HG02610 (cell line): ENCODE measurements at regions not wholly inside any gene's neighbourhood (a gene's known extent, or its start where the extent isn't known, plus 50 kb on each side); places are given as distances from the start of the nearest gene placed in this dataset.

Experiments
- ATAC-seq: cut with Tn5 transposase; IDR thresholded peaks from one replicate; pipeline ENCODE4 v1.9.1; 2021; ENCODE audit warnings: mild to moderate bottlenecking, moderate library complexity; ENCODE audit not compliant: unreplicated experiment

DNA sequence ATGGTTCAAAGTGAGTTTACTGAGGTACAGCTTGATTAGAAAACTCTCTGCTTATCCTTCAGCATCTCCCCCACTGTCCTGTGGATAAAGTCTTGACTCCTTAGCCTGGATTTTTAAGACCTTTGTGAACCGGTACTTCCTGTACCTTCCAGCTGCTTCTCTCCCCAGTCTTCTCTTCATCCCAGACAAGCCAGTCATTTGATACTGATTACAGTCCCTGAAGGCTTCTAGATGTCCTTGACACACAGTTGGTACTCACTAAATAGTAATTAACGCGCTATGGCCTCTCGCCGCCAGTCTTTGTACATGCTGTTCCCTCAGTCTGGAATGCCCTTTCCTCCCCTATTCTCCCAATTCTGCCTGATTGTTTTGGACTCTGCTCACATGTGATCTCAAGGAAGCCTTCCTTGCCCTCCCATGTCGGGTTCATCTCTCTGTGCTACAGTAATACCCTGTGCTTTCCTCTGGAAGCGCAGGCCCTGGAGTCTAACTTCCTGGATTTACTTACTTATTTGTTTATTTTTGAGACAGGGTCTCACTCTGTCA, 50.6 kb upstream of the PTGR2 start:
- ATAC-seq, result no peak

GRCh38 chr14:73797543-73798265, 53.9 kb upstream of the PTGR2 start:
- no peak for ATAC-seq

- ATAC-seq, result no peak
These were observed 54.6 kb upstream of the PTGR2 start for GRCh38 chr14:73796893-73797542.

GRCh38 chr14:73796415-73796814, 55.2 kb upstream of the PTGR2 start:
- ATAC-seq, result no peak

DNA sequence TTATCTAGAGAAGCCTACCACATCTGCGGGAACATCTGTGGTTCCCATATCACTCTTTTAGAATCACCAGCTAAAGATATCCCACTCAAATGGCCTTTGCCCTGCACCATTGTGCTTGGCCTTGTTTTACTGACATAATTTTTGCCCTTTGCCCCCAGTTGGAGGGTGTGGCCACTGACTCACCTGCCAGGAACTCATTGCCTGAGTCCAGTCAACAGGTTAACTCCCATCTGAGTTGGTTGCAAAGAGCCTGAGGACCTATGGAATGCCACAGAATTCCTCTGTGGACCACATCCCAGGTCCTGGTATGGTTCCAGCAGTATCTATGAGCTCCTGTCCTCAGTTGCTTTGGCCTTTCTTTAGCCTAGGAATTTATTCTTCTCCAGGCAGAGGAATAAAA, 55.7 kb upstream of the PTGR2 start:
- ATAC-seq, result no peak

- no peak for ATAC-seq
These were observed 56.2 kb upstream of the PTGR2 start for GRCh38 chr14:73795466-73795865.

- ATAC-seq, result no peak
These were observed 57.5 kb upstream of the PTGR2 start for GRCh38 chr14:73794146-73794545.

DNA sequence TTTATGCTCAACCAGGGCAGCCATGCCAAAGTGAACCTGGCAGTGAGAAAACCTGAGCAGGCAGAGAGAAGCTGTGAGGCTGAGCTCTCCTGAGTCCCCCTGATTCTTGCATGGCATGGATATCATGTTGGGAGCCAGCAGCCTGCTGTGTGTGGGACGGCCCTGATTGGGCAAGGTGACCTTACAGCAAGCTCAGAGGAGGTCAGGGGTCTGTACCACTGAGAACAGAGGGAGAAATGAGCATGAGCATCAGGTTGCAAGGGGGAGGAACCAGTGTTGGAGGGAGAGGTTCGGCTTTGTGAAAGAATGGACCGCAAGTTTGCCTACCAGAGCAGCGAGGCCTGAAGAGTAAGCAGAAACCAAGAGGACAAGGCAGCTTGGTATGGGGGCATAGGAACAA, 59.1 kb upstream of the PTGR2 start:
- ATAC-seq, result no peak

GRCh38 chr14:73789989-73790581, 61.5 kb upstream of the PTGR2 start:
- no peak for ATAC-seq

DNA sequence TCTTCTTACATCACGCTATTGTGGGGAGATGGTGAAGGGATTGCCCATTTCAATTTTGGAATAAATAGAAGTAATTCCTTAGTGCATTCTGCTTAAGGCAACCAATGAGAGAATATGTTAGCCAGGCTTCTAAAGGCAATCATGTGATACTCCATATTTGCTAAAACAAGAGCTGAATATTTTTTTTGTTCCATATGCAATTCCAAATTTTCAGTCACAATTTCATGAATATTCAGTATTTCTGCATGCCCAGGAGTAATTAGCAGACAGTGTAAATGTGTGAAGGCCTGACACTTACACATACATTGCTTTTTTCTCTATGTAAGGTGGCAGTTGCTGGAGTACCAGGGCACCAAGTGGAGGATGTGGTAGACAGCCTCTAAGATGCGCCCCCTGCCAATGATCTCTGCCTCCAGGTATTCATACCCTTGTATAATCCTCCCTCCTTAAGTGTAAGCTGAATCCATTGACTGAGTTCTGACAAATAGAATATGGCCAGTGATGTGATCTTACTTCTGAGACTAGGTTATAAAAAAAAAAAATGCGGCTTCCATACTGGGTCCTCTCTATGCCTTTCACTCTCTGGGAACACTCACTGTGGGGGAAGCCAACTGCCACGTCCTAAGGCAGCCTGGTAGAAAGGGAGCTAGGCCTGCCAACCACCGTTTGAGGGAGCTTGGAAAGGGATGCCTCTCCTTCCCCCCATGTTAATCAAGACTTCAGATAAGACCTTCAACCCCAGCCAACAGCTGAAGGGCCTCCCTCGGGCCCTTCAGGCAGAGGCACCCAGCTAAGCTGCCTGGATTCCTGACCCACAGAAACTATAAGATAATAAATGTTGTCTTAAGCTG, 62.7 kb upstream of the PTGR2 start:
- no peak for ATAC-seq

- ATAC-seq, result no peak
These were observed 63.4 kb upstream of the PTGR2 start for GRCh38 chr14:73788317-73788598.

DNA sequence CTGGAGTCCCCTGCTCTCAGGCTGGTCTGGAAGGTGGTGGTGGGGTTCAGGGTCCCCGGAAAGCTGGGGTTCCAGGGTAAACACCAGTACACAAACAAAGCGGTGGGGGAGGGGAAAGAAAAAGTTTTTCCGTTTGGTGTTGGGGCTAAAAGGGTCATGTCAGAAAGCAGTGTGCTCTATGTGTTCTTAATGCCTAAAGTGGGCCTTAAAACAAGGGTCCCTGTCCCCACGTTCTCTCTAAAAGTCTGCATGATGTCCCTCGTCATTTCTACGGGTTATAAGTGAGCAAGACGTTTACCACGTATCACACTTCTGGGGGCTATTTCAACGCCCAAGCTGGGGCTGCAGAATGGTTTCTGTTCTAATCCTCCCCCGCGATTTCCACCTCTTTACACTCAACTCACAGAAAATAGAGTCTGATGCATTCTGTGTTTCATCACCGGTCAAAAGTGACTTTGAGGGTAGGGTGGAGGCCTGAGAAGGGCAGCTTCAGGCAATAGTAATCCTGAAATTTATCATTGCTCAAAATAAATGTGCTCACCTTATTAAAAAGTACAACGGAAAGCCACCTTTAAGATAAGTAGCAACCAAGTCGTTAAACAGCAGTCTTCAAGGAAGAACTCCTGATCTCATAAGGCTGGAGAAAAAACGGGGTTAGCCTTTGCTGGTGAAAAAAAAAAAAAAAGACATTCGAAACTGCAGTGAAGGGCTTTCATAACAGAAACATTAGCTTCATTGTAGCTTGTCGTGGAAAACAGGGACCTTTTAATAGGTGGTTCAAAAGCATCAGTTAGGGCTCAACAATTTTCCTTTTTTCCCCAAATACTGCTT, 63.9 kb upstream of the PTGR2 start:
- ATAC-seq, result no peak

DNA sequence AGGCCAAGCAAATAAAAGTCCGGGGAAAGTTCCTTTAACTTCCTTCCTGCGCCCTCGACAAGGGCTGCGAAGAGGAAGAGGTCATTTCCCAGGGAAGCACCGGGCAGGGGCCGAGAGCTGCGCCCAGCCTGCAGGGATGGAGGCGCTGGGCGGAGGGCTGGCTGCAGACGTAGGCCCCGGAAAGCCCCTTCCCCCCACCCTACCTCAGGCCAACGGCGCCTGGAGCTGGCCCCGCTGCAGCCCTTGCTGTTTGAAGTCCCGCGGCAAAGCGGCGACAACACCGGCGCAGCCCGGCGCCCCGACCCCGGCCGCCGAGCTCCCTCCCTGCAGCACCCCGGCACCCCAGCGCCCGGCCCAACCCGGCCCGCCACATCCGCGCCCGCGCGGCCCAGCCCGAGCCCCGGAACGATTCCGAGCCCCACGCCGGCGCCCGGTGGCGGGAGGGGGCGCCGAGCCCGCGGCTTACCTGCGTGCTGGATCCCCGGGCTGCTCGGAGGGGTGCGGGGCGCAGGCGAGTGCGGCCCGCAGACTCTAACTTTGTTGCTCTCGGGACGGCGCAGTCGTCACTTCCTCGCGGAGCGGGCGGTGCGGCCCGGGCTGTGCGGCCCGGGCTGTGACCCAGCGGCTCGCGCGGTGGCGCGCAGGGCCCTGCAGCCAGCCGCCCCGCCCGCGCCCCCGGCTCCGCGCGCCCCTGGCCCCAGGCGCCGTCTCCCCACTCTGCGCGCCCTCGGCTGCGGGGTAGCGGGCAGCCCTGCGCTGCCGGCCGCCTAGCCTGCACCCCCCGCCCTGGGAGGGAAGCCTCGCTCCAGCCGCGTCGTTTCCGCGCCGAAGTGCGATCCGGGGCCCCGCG, 64.8 kb upstream of the PTGR2 start:
- ATAC-seq, result peak; percentile 32

DNA sequence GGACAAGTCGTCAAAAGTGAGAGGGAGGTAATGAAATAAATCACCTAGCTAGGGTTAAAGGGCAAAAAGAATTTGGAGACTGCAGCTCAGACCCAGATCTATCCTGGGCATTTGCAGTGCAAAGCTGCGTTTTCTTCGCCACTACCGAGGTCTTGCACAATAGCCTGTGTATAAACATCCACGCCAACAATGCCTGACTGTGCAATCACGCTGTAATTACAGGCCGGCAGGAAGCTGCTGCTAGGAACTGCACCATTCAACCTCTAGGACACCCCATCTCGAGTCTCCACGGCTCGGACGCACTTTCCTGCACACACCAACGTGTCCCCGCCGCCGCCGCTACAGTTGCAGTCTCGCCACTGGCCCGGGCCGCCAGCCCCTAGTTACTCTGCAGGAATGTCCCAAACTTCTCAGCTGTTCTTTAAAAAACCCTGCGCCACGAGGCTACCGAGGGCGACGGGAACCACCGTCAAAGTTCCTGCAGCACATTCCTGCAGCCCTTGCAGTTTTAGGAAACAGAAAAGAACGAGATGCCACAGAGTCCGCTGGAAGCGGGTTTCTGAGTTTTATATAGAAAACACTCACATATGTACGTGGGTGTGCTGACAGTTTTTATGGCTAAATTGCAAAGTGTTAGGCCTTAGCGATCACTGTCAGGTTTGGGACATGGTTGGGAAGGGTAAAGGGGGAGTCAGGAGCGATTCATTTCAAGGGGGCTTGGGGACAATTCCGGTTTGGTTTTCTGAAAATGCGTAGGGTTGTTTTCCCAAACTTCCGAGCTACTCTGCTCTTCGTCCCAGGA, 65.6 kb upstream of the PTGR2 start:
- ATAC-seq, result no peak

DNA sequence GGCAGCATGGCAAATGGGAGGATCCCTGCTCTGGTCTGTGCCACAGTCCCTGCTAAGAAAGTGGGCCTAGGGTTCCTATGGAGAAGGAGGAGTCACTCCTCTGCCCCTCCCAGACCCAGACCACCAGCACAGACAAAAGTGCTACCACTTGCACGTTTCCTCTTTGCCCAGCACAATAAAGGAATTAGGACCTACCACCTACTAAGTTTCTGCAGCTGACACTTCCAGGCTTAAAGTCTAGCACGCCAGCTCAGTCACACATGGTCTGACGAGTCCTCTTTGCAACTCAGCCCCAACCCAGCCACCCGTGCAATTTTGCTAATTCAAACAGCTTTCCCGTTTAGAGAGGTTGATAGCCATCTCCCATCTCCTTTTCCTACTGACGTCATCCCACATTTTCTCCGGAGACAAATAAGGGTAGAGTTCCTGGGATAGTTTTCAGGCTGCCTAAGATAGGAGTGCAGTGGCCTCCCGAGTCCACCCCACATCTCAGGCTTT, 66.2 kb upstream of the PTGR2 start:
- ATAC-seq, result no peak

DNA sequence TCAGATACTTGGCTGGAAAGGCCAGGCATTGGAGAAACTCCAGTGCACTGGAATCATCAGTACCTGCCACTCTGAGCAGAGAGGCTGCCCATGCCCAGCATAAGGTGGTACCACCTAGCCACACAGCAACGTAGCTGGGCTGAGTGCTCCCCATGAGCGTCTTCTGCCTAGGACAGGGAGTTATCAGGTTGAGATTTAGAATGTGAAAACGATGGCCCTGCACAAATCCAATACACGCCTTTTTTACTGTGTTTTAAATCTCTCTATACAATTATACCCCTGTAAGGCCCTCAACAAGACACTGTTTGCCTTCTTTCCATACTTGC, 66.7 kb upstream of the PTGR2 start:
- no peak for ATAC-seq

DNA sequence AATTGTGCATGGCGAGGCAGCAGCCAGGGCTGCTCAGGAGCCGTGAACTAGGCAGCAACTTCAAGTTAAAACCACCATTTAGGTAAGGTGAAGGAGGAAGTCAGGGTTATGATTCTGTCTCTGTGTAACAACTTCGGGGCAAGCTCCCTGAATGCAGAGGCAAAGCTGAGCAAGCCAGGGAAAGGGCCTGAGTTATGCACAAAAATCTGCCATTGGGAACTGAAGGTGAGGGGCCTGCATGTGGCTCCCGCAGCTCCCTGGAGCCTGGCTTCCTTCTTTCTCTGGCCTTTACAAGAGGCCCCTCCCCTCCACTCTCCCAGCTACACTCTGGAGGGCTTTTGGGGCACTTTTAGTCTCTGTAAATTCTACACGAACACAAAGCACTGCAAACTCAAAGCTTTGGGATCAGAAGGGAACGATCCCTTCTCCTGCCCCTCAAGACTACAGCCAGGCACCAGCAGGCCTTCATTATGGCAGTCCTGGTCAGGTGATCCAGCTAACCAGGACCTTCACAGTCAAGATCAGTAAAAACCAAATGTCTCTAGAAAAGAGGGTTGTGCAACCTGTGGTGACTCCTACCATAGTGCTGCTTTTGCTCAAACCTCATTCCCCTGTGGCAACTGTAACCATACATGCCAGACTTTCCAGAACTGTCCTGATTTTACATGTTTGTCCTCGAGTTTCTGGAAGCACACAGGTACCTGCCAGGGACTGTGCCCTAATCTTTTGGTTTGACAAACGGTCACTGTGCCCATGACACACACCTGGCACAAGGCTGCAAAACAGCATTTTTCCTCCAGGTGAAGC, 67.2 kb upstream of the PTGR2 start:
- ATAC-seq, result no peak
